Loucy (cell line): ENCODE measurements at regions not wholly inside any gene's neighbourhood (a gene's known extent, or its start where the extent isn't known, plus 50 kb on each side); places are given as distances from the start of the nearest gene placed in this dataset.
"Not testable (repeated sequence)": the region's sequence is repeated elsewhere in the genome, so short reads cannot be mapped to it uniquely, and the experiment has no call there.

Experiments used
- H2AFZ ChIP-seq: fragments of 200-600 bp; sonication (generic); 2 replicates; pipeline ENCODE4 v1.6.0; 2016; ENCODE audit warnings: antibody characterized with exemption, mild to moderate bottlenecking, low read length, moderate library complexity
- H3F3A ChIP-seq: fragments of 200-600 bp; 2 replicates; pipeline ENCODE4 v1.6.0; 2016; ENCODE audit warnings: antibody characterized with exemption, low read depth, mild to moderate bottlenecking
- H3K27me3 ChIP-seq: fragments of 200-600 bp; sonication (generic); 2 replicates; pipeline ENCODE4 v1.6.1; 2014; ENCODE audit warnings: low read length, mild to moderate bottlenecking; ENCODE audit not compliant: insufficient read depth, poor library complexity, severe bottlenecking
- H3K36me3 ChIP-seq: fragments of 200-600 bp; sonication (generic); 2 replicates; pipeline ENCODE4 v1.6.1; 2016; ENCODE audit warnings: low read length; ENCODE audit not compliant: insufficient read depth
- H3K4me1 ChIP-seq: fragments of 200-600 bp; sonication (generic); 2 replicates; pipeline ENCODE4 v1.5.1; 2014; ENCODE audit warnings: low read length, mild to moderate bottlenecking; ENCODE audit not compliant: insufficient read depth, poor library complexity, severe bottlenecking
- H3K4me2 ChIP-seq: fragments of 200-600 bp; sonication (generic); 2 replicates; pipeline ENCODE4 v1.6.0; 2014; ENCODE audit warnings: antibody characterized with exemption, low read length, low read depth, mild to moderate bottlenecking; ENCODE audit not compliant: poor library complexity, severe bottlenecking
- H3K4me3 ChIP-seq: fragments of 200-600 bp; sonication (generic); 2 replicates; pipeline ENCODE4 v1.5.1; 2014; ENCODE audit warnings: low read length, mild to moderate bottlenecking, mixed read lengths; ENCODE audit not compliant: poor library complexity, severe bottlenecking
- H3K79me2 ChIP-seq: fragments of 200-600 bp; sonication (generic); 2 replicates; pipeline ENCODE4 v1.6.1; 2014; ENCODE audit warnings: low read length; ENCODE audit not compliant: insufficient read depth
- H3K9ac ChIP-seq: fragments of 200-600 bp; sonication (generic); 2 replicates; pipeline ENCODE4 v1.6.0; 2014; ENCODE audit warnings: mild to moderate bottlenecking, low read depth, low read length, moderate library complexity; ENCODE audit not compliant: poor library complexity, severe bottlenecking
- H3K9me2 ChIP-seq: fragments of 200-600 bp; sonication (generic); replicated peaks from 2 replicates; pipeline ENCODE4 v1.6.1; 2016; ENCODE audit warnings: low read depth, low read length, mixed read lengths
- H3K9me3 ChIP-seq: fragments of 200-600 bp; sonication (generic); 2 replicates; pipeline ENCODE4 v1.6.1; 2014; ENCODE audit warnings: mild to moderate bottlenecking, antibody characterized with exemption, low read length, low read depth; ENCODE audit not compliant: insufficient read depth
- H4K20me1 ChIP-seq: fragments of 200-600 bp; sonication (generic); 2 replicates; pipeline ENCODE4 v1.6.0; 2014; ENCODE audit warnings: antibody characterized with exemption, low read length, mild to moderate bottlenecking; ENCODE audit not compliant: insufficient read depth, poor library complexity, severe bottlenecking
- CTCF ChIP-seq: fragments of 200-600 bp; sonication (generic); conservative IDR thresholded peaks from 2 replicates; pipeline ENCODE4 v1.5.1; 2014; ENCODE audit warnings: mild to moderate bottlenecking, antibody characterized with exemption, low read length
- EZH2phosphoT487 ChIP-seq: fragments of 200-600 bp; IDR thresholded peaks from 2 replicates; pipeline ENCODE4 v1.6.1; 2018; ENCODE audit warnings: antibody characterized with exemption, mild to moderate bottlenecking, moderate library complexity, borderline replicate concordance

GRCh38 chr4:179678093-179678814 is 2236.0 kb upstream of the AGA start:
- Histone ChIP-seq H3F3A (no peaks in the 10 kb centered on the region), H3K9me3 (no peaks in the 10 kb centered on the region), H3K27me3 (no peaks in the 10 kb centered on the region), H3K4me1 (no peaks in the 10 kb centered on the region), H4K20me1 (no peaks in the 10 kb centered on the region), H3K4me3 (no peak overlapping the region), H3K79me2 (no peaks in the 10 kb centered on the region), H3K9me2 (no peaks in the 10 kb centered on the region), H3K36me3 (no peaks in the 10 kb centered on the region), H2AFZ (no peak overlapping the region), H3K9ac (no peak overlapping the region), H3K4me2 (no peak overlapping the region)
- no peak for TF ChIP-seq EZH2phosphoT487
- TF ChIP-seq CTCF = no peak

GRCh38 chr4:179683661-179684060 is 2241.4 kb upstream of the AGA start:
- not testable (repeated sequence) for H3K27me3 ChIP-seq, H4K20me1 ChIP-seq, H3K9me2 ChIP-seq, H3K4me1 ChIP-seq, H3F3A ChIP-seq, H3K36me3 ChIP-seq, H3K9ac ChIP-seq, H3K9me3 ChIP-seq, H3K4me2 ChIP-seq, H3K79me2 ChIP-seq, H2AFZ ChIP-seq, H3K4me3 ChIP-seq

- H3K36me3 ChIP-seq = no peaks in the 10 kb centered on the region
- no peaks in the 10 kb centered on the region for H3K4me1 ChIP-seq
- no peaks in the 10 kb centered on the region for H3K79me2 ChIP-seq
- H3K27me3 ChIP-seq = no peaks in the 10 kb centered on the region
- H4K20me1 ChIP-seq = no peaks in the 10 kb centered on the region
- no peaks in the 10 kb centered on the region for H3K9me3 ChIP-seq
- no peak for TF ChIP-seq EZH2phosphoT487
- TF ChIP-seq CTCF = no peak
- no peak overlapping the region for H2AFZ ChIP-seq
- H3F3A ChIP-seq = no peaks in the 10 kb centered on the region
- H3K4me2 ChIP-seq = no peak overlapping the region
- no peak overlapping the region for H3K9ac ChIP-seq
- no peaks in the 10 kb centered on the region for H3K9me2 ChIP-seq
- H3K4me3 ChIP-seq = no peak overlapping the region
Measured at GRCh38 chr4:179692222-179692621, 2250.0 kb upstream of the AGA start.

- no peaks in the 10 kb centered on the region for H3F3A ChIP-seq
Measured at GRCh38 chr4:179695175-179695574, 2252.9 kb upstream of the AGA start.

More at GRCh38 chr4:179695175-179695574, 2252.9 kb upstream of the AGA start:
- Histone ChIP-seq H4K20me1 (no peaks in the 10 kb centered on the region), H3K4me2 (no peak overlapping the region), H3K36me3 (no peaks in the 10 kb centered on the region), H3K9me3 (no peaks in the 10 kb centered on the region), H3K27me3 (no peaks in the 10 kb centered on the region), H3K9me2 (no peaks in the 10 kb centered on the region), H3K79me2 (no peaks in the 10 kb centered on the region), H2AFZ (no peak overlapping the region), H3K4me1 (no peaks in the 10 kb centered on the region), H3K4me3 (no peak overlapping the region), H3K9ac (no peak overlapping the region)
- TF ChIP-seq CTCF = no peak
- TF ChIP-seq EZH2phosphoT487 = no peak
